ENCODE measurements at regions not wholly inside any gene's neighbourhood (a gene's known extent, or its start where the extent isn't known, plus 50 kb on each side); places are given as distances from the start of the nearest gene placed in this dataset.

DNA sequence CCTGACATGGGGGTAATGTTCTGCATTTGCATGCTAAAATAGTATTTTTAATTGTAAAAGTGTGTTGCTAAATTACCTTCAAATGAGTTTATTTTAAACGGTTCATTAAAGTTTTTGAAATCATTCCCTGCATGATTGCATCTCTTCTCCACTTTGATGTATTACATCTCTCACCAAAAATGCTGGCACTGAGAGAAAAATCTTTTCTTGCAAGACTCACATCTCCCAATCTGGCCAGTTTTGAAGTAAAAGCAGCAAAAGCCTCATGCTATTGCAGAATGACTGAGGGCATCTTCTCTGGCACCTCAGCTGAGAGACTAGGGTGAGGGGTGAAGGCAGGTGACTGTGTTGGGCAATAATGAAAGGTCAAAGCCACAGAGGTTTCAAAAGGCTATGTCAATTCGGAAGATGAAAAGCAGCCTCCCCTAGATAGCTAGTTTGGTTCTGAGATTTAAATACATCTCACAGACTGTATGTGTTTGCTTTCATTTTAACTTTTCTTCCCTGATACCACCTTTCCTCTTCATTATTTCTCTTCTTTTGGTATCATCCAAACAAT, 292.2 kb upstream of the RAG2 start:
- DNase-seq (ENCODE audit: low spot score): no peak

- DNase-seq (ENCODE audit: low spot score): no peak
Measured at GRCh38 chr11:36885154-36885553, 287.1 kb upstream of the RAG2 start.

DNA sequence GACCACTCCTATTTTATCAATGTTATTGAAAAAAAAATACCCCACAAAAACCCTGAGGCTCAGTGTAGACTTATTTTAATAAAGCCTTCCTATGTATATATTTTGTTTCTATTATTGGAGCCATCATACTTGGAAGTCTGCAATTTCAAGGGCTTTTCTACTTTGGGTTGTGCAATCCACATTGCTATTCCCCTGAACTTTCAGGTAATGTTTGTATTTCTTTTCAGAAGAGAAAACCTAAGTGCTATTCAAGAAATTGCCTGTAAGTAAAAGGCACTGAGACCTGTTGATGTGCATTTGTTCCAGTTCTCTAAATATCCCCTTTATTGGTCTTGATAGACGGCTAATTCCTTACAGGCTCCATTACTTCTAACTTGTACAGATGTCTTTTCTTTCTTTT, 280.7 kb upstream of the RAG2 start:
- DNase-seq (ENCODE audit: low spot score): no peak

DNA sequence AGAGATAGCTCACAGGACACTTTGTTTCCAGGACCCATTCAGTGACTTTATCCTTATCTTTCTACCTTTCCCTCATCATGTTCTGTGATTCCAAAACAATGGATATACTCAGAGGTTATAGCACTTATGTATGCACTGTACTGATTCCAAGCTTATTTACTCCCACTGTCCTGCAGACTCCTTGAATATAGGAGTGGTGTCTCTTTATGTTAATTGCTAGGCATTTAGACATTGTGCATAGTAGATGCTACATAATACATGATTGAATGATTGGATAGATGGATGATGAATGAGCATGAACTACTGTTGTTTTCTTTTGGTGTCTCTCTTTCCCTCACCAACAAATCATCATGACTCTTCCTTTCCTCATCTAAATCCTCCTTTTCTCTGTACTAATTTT, 279.1 kb upstream of the RAG2 start:
- DNase-seq (ENCODE audit: low spot score): no peak

GRCh38 chr11:36876266-36876665, 278.2 kb upstream of the RAG2 start:
- no peak for DNase-seq (ENCODE audit: low spot score)

DNA sequence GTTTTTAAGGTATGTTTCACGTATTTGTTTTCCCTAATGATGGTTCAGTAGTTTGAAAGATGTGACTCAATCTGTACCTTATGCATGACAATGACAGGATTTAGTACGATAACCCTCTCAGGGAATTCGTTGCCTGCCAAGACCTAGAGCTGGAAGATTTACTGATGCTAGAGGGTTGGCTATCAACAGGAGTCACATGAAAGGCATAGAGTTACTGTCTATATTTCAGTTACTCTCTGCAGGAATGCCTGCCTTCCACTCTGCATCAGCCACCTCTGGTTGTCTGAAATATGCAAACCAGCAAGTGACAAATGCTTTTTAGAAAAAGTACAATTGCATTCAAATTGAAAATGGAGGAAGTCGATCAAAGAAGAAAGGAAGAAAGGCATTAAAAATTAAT, 276.3 kb upstream of the RAG2 start:
- DNase-seq (ENCODE audit: low spot score): no peak

DNA sequence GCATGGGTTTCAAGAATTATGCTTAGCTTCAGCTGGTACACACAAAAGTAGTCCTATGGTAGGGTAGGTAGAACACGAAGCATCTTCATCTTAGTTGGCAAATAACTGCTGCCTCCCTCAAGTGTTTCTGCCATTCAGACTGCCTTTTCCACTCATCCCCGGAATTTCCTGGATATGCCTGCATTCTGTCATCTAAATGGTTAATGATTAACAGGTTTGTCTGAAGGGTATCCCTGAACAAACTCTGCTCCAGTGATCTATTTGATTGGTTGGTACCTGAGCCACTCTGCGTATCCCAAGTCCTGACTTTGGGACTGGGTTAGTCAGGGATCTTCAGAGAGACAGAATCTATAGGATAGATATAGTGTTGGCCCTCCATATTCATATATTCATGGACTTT, 272.3 kb upstream of the RAG2 start:
- DNase-seq (ENCODE audit: low spot score): no peak

DNA sequence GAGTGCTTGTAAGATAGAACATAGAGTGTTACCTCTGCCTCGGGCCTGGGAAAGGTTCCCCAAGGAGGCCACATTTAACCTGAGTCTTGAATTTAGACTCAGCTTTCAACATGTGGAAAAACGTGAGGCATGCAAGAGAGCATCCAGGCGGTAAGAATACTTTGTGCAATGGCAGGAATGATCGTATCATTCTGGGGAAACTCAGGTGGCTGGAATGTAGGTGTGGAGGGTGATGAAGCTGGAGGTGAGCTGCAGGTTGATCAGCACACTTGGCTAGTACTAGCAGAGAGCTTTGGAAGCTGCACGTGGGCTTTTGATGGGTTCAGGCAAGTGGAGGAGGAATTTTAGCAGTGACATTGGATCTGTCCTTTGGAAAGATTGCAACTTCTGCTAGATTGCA, 270.3 kb upstream of the RAG2 start:
- no peak for DNase-seq (ENCODE audit: low spot score)

GRCh38 chr11:36865846-36866245, 267.8 kb upstream of the RAG2 start:
- no peak for DNase-seq (ENCODE audit: low spot score)

- no peak for DNase-seq (ENCODE audit: low spot score)
Measured at GRCh38 chr11:36854875-36855274, 256.8 kb upstream of the RAG2 start.

DNA sequence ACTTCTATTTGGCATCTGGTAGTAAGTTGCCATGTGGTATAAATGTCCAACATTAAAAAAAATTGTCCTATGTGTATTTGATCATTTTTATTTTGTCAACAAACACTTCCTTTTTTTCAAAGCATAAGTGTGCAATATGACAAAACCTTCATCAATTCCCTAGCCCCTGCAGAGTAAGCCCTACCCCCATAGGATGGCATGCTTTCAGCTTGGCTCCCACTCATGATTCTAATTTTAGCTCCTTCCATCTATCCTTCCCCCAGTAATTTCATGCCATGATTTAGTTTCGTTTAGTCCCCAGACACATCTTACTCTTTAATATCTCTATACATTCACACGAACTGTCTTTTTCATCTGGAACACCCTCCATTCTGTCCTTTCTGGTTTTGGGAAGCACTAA, 250.6 kb upstream of the RAG2 start:
- no peak for DNase-seq (ENCODE audit: low spot score)

DNA sequence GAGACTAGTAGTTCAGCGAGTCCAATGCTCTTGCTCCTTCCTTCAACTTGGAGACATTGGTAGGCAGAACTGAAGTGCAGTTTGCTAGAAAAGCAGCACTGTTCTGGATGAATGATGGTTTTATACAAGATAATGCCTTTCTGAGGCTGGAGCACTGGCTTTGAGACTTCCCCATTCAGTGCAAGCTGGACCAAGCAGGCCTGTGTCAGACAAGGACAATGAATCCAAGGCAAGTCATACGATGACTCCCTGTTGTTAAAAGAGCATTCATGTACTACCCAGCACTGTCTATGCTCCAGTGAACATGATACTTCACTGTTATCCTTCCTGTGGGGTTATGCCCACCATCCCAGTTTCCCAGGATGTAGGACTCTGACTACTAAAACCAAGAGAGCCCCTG, 242.3 kb upstream of the RAG2 start:
- peak; percentile 53 for DNase-seq (ENCODE audit: low spot score)

GRCh38 chr11:36837831-36838437, 239.9 kb upstream of the RAG2 start:
- DNase-seq (ENCODE audit: low spot score): no peak

GRCh38 chr11:36825251-36825650, 227.2 kb upstream of the RAG2 start:
- no peak for DNase-seq (ENCODE audit: low spot score)

- no peak for DNase-seq (ENCODE audit: low spot score)
Measured at GRCh38 chr11:36824349-36824748, 226.3 kb upstream of the RAG2 start.

DNA sequence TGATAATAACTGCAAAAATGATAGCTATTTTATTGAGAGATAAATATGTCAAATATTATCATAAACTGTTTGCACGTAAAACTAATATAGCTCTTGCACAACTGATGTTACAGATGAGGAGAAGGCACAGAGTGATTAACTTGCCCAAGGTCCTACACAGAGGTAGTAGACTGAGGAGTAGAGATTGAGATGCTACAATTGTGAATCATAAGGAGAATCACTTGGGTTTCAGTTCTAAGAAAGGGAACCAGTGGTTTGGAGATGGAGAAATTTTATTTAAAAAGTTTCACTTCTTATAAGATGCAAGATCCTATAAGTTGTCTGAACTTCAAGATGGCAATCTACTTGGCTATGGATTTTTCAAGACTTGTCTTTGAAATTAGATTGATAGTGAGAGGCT, 224.8 kb upstream of the RAG2 start:
- DNase-seq (ENCODE audit: low spot score): no peak

DNA sequence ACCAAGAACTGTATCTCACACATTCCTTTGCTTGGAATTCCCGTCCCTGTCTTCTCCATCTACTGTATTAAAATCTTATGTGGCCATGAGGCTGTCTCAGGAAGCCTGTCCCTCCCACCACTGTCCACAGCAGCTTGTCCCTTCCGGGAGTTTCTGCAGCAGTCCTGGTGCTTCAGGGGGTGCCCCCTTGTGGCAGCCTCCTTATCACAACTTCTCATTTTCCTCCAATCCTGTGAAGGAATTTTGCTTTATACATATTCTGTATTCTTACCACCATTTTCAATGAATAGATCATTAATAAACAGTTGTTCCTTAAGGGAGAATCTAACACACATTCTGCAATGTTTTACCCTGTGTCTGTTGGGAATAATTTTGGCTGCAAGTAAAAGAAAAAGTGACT, 220.4 kb upstream of the RAG2 start:
- peak; percentile 16 for DNase-seq (ENCODE audit: low spot score)

DNA sequence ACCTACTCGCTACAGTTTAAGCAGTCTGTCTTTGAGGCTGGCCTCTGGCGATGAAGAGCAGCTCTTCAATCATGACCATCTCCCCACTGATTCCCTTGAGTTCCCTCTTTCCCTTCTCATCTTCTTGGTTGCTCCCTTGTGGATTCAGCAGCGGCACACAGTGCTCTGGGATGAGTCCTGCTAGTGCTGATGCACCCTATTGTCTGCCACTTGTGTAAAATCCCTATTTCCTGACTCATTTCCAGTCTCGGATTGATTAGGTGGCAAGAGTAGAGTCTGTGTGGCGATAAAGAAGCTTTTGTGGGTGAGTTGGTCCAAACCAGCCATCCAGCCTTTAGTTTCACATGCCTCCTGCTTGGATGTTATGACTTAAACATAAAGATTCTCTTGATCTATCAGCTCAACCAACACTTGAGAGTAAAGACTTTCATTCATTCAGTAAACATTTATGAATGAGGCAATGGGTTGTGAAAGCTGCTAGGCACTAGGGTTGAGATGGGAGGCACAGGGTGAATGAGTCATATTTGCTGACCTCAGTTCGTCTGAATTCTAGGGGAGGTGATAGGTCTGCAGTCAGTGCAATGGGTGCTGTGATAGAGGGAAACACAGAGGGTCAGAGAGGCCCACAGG, 219.4 kb upstream of the RAG2 start:
- no peak for DNase-seq (ENCODE audit: low spot score)

DNA sequence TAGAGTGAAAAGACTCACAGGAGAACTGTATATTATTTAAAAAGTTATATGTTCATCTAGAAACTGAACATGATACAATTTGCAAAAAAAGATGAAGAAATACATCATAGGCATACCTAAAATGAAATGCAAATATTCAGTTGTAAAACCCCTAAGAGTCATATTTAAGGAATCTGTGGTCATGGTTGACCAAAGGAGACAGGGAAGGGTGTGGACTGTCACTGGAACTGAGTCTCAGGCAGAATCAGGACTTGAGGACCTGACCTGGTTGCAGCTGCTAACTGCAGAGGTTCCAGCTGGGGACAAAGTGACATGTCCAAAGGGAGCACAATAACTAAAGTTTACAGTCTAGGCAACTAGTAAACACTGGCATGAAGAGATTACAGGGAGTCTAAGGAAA, 211.3 kb upstream of the RAG2 start:
- DNase-seq (ENCODE audit: low spot score): no peak

DNA sequence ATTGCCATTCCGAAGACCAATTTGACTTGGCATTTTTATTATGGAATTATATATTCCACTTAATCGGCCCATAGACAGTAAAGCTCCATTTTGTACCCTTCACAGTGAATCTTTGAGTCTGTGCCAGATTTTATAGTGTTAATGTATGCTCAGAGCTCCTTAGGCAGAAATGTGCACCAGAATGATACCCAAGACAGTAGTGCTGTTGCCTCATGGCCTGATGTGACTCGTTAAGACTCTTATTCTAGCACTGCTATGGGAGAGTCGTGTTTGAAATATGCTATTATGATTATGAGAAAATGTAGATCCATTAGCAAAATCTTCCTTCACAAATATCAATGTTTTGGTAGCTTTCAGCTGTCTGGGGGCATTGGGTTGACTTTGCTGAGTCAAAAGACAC, 209.8 kb upstream of the RAG2 start:
- no peak for DNase-seq (ENCODE audit: low spot score)

- no peak for DNase-seq (ENCODE audit: low spot score)
Measured at GRCh38 chr11:36803084-36803483, 205.0 kb upstream of the RAG2 start.

DNA sequence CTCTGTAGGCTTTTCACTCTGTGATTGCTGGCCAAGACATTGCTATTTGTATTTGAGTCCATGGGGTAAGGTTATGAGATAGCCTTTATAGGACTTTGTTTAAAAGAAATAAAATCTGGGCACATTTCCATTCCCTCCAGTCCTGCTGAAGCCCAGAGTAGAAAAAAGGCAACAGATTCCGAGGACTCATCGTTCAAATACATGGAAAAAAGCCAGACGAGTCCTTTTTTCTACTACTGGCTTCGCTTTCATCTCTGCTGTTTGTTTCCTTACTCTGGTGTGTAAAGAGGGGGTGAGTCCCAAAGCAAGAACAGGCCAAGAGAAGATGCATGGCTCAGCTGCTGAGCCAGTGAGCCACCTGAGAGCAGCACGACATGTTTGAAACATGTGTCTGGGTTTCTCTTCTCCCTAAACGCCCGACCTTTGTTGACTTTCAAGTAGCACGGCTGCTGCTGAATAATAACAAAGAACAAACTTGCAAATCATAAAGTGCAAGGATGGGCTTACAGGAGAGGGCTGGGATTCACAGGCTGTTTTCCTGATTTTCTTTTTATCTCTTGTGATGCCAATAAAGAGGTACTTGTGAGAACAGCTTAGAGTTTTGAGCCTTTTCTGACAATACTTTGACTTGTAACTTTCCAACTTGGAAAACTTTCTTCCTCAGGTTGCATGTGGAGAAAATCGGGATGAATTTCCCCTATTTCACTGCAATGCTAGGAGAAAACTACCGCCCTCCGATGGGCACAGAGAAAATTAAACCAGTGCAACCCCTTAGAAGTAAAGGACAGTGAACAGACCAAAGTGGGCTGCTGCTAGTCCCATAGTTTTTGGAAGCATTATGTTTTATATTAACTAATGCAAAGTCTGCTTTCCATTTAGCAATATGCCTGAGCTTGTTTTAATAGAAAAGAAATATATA, 195.2 kb upstream of the RAG2 start:
- no peak for DNase-seq (ENCODE audit: low spot score)

GRCh38 chr11:36791957-36792356, 193.9 kb upstream of the RAG2 start:
- no peak for DNase-seq (ENCODE audit: low spot score)

Measured in globus pallidus (tissue), 1 donor.